PC-9 (cell line): ENCODE measurements at regions not wholly inside any gene's neighbourhood (a gene's known extent, or its start where the extent isn't known, plus 50 kb on each side); places are given as distances from the start of the nearest gene placed in this dataset.
"Not testable (repeated sequence)": the region's sequence is repeated elsewhere in the genome, so short reads cannot be mapped to it uniquely, and the experiment has no call there.

Experiments
- BruUV-seq: library from RNA; stranded (reverse); fragments of 400-500 nt; replicated peaks from 2 replicates; lab custom pipeline; 2021; lab: Mats Ljungman, UMichigan
- CTCF ChIA-PET: fragments of 300-600 bp; sonication (Branson Sonifier 250); formaldehyde crosslinking; loops from one replicate; lab custom pipeline; 2022; ENCODE audit warnings: antibody characterized with exemption; lab: Charles Lee
- POLR2A ChIA-PET: fragments of 300-600 bp; sonication (Branson Sonifier 250); formaldehyde crosslinking; loops from one replicate; lab custom pipeline; 2022; ENCODE audit warnings: antibody characterized with exemption; ENCODE audit not compliant: unreplicated experiment; lab: Charles Lee
- DNase-seq, 2 experiments: peaks; one replicate each; pipeline versions ENCODE4 v3.0.0 to v3.0.0-alpha.2; 2015 to 2022; ENCODE audit warnings: mixed read lengths in 1 of 2
- H2AFZ ChIP-seq: fragments of 200-600 bp; sonication (generic); 2 replicates; pipeline ENCODE4 v1.8.1; 2017; ENCODE audit warnings: antibody characterized with exemption
- H3F3A ChIP-seq: fragments of 200-600 bp; sonication (generic); 2 replicates; pipeline ENCODE4 v1.8.1; 2017; ENCODE audit warnings: antibody characterized with exemption, mild to moderate bottlenecking, low read depth; ENCODE audit not compliant: insufficient read depth
- H3K27ac ChIP-seq: fragments of 200-600 bp; sonication (generic); 2 replicates; pipeline ENCODE4 v1.6.1; 2016; ENCODE audit warnings: mixed run types
- H3K27me3 ChIP-seq: fragments of 200-600 bp; sonication (generic); 2 replicates; pipeline ENCODE4 v1.6.1; 2016; ENCODE audit warnings: low read depth, mixed run types; ENCODE audit not compliant: insufficient read depth
- H3K36me3 ChIP-seq: fragments of 200-600 bp; sonication (generic); 2 replicates; pipeline ENCODE4 v1.6.1; 2016; ENCODE audit warnings: low read depth, mixed run types
- H3K4me1 ChIP-seq: fragments of 200-600 bp; sonication (generic); replicated peaks from 2 replicates; pipeline ENCODE4 v1.6.1; 2016; ENCODE audit warnings: mixed run types; ENCODE audit not compliant: insufficient read depth
- H3K4me2 ChIP-seq: fragments of 200-600 bp; sonication (generic); 2 replicates; pipeline ENCODE4 v1.6.1; 2017; ENCODE audit warnings: mixed run types
- H3K4me3 ChIP-seq: fragments of 200-600 bp; sonication (generic); 2 replicates; pipeline ENCODE4 v1.6.1; 2016; ENCODE audit warnings: mixed run types
- H3K79me2 ChIP-seq: fragments of 200-600 bp; sonication (generic); 2 replicates; pipeline ENCODE4 v1.6.1; 2017; ENCODE audit warnings: low read depth, mixed run types
- H3K9me2 ChIP-seq: fragments of 200-600 bp; sonication (generic); 2 replicates; pipeline ENCODE4 v1.8.1; 2017; ENCODE audit warnings: mild to moderate bottlenecking; ENCODE audit not compliant: insufficient read depth
- H3K9me3 ChIP-seq: fragments of 200-600 bp; sonication (generic); 2 replicates; pipeline ENCODE4 v1.8.1; 2016; ENCODE audit warnings: low read depth; ENCODE audit not compliant: insufficient read depth
- H4K20me1 ChIP-seq: fragments of 200-600 bp; sonication (generic); 2 replicates; pipeline ENCODE4 v1.8.1; 2017; ENCODE audit not compliant: insufficient read depth
- EZH2 ChIP-seq: fragments of 200-600 bp; sonication (generic); IDR thresholded peaks from 2 replicates; pipeline ENCODE4 v1.8.0; 2017; ENCODE audit warnings: antibody characterized with exemption, low read depth
- intact Hi-C: fragments of 100-400 bp; cut with micrococcal nuclease; formaldehyde crosslinking; loops from one replicate; pipeline ENCODE4 v1.10.0; 2022; ENCODE audit not compliant: unreplicated experiment
- TF ChIP-seq, protein P1 (sequence below): fragments of 200-600 bp; sonication (generic); conservative IDR thresholded peaks from 2 replicates; pipeline ENCODE4 v1.6.1; 2017; ENCODE audit warnings: mixed run types, antibody characterized with exemption, mild to moderate bottlenecking, moderate library complexity

DNA sequence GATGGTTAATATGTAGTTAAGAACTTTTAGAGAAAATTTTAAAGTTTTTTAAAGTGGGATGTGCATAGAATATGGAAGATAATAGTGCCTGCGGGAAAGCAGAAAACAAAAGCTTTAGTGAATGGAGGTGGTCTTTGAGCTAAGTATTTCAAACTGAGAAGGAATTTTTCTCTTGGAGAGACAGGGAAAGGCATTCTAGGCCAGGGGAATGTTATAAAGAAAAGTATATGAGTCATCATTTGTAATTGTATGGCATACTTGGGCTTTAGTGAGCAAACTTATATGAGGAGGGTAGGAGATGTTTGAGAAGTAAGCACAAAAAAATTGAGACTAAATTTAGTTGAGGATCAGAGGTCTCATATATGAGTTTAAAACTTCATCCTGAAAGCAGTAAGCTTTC, 467.0 kb downstream of the PPARGC1A start:
- no TSS peak for BruUV-seq
- intact Hi-C loops = no loop called here
- Histone ChIP-seq H4K20me1 (no peaks in the 10 kb centered on the region), H3K27me3 (no peaks in the 10 kb centered on the region), H3K9me3 (no peaks in the 10 kb centered on the region), H3K4me1 (no peaks in the 10 kb centered on the region), H3K4me2 (no peak overlapping the region), H3K4me3 (no peak overlapping the region), H3K79me2 (no peaks in the 10 kb centered on the region), H3K27ac (no peak overlapping the region), H3K36me3 (no peaks in the 10 kb centered on the region), H3K9me2 (no peaks in the 10 kb centered on the region), H2AFZ (no peak overlapping the region), H3F3A (no peaks in the 10 kb centered on the region)
- CTCF ChIA-PET = no interaction called here
- TF ChIP-seq, protein P1, sequence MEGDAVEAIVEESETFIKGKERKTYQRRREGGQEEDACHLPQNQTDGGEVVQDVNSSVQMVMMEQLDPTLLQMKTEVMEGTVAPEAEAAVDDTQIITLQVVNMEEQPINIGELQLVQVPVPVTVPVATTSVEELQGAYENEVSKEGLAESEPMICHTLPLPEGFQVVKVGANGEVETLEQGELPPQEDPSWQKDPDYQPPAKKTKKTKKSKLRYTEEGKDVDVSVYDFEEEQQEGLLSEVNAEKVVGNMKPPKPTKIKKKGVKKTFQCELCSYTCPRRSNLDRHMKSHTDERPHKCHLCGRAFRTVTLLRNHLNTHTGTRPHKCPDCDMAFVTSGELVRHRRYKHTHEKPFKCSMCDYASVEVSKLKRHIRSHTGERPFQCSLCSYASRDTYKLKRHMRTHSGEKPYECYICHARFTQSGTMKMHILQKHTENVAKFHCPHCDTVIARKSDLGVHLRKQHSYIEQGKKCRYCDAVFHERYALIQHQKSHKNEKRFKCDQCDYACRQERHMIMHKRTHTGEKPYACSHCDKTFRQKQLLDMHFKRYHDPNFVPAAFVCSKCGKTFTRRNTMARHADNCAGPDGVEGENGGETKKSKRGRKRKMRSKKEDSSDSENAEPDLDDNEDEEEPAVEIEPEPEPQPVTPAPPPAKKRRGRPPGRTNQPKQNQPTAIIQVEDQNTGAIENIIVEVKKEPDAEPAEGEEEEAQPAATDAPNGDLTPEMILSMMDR = no peak
- TF ChIP-seq EZH2 = no peak
- no peak for DNase-seq
- POLR2A ChIA-PET = interaction anchor here (0.6 kb wide), 1 partner anchor 13 kb away, joined by 4 read pairs; no protein-coding TSS in a partner anchor

DNA sequence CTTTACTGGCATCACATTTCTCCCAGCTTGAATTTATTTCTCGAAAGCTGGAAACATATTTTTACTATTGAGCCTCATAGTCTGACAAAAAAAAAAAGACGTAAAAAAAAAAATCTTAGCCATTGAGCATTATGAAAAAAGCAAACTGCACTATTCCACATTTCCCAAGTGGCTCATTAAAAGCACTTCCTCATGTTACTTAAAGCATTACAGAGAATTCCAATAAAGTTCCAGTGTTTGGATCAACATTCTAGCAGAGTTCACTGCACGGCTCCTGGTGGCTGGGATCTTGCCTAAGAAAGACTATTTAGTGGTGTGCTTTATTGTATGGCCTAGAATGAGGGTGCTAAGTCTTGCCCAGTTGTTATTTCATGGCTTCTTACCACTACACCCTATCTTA, 476.2 kb downstream of the PPARGC1A start:
- Histone ChIP-seq H3K4me2 (no peak overlapping the region), H4K20me1 (no peaks in the 10 kb centered on the region), H3K4me1 (no peaks in the 10 kb centered on the region), H3K4me3 (no peak overlapping the region), H3K27ac (no peak overlapping the region), H2AFZ (no peak overlapping the region), H3F3A (no peaks in the 10 kb centered on the region), H3K9me2 (no peaks in the 10 kb centered on the region), H3K27me3 (no peaks in the 10 kb centered on the region), H3K36me3 (no peaks in the 10 kb centered on the region), H3K79me2 (no peaks in the 10 kb centered on the region), H3K9me3 (no peaks in the 10 kb centered on the region)
- intact Hi-C loops = no loop called here
- CTCF ChIA-PET = no interaction called here
- BruUV-seq = no TSS peak
- POLR2A ChIA-PET = no interaction called here
- TF ChIP-seq EZH2 = no peak
- TF ChIP-seq, protein P1 = no peak
- DNase-seq = no peak

DNA sequence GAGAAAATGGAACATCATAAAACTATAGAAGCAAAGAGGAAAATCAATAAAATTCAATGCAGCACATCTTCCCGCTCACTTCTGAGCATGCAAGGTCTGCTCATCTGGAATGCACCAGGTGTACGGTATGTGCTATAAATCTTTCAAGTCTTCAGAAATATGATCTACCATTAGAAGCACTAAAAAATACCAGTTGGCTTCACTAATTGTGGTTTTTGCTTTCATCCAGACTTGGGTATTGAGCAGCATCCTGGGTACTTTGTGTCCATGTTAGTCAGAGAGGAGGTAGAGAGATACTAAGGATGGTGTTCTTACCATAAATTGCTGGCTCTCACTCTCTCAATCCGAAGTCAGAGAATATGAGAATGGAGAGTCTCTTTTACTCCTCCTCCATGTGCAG, 477.1 kb downstream of the PPARGC1A start:
- intact Hi-C loops = no loop called here

DNA sequence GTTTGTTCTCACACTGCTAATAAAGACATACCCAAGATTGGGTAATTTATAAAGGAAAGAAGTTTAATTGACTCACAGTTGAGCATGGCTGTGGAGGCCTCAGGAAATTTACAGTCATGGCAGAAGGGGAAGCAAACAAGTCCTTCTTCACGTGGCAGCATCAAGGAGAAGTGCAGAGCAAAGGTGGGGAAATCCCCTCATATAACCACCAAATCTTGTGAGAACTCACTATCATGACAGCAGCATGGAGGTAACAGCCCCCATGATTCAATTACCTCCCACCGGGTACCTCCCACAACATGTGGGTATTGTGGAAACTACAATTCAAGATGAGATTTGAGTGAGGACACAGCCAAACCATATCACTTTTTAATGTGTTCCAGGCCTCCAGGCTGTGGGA, 480.9 kb downstream of the PPARGC1A start:
- H3K9me2 ChIP-seq, intact Hi-C loops, H3K36me3 ChIP-seq, POLR2A ChIA-PET, H3K4me2 ChIP-seq, H2AFZ ChIP-seq, H3K4me3 ChIP-seq, H3K4me1 ChIP-seq, BruUV-seq, H3F3A ChIP-seq, DNase-seq, CTCF ChIA-PET, H4K20me1 ChIP-seq, H3K27ac ChIP-seq, H3K27me3 ChIP-seq, H3K79me2 ChIP-seq, H3K9me3 ChIP-seq: not testable (repeated sequence)

More for the DNA sequence above, 477.1 kb downstream of the PPARGC1A start:
- no peak overlapping the region for H3K27ac ChIP-seq
- TF ChIP-seq, protein P1 = no peak
- TF ChIP-seq EZH2 = no peak
- H3K4me2 ChIP-seq = no peak overlapping the region
- DNase-seq = no peak
- no peaks in the 10 kb centered on the region for H3F3A ChIP-seq
- no peak overlapping the region for H3K4me3 ChIP-seq
- POLR2A ChIA-PET = no interaction called here
- no peaks in the 10 kb centered on the region for H3K79me2 ChIP-seq
- no peaks in the 10 kb centered on the region for H3K27me3 ChIP-seq
- H3K4me1 ChIP-seq = no peaks in the 10 kb centered on the region
- CTCF ChIA-PET = interaction anchor here (0.5 kb wide), 1 partner anchor 170 kb away, joined by 3 read pairs; no protein-coding TSS in a partner anchor
- no peaks in the 10 kb centered on the region for H4K20me1 ChIP-seq
- H3K9me3 ChIP-seq = no peaks in the 10 kb centered on the region
- H3K9me2 ChIP-seq = no peaks in the 10 kb centered on the region
- no peaks in the 10 kb centered on the region for H3K36me3 ChIP-seq
- H2AFZ ChIP-seq = no peak overlapping the region
- no TSS peak for BruUV-seq
